ENCODE measurements at regions not wholly inside any gene's neighbourhood (a gene's known extent, or its start where the extent isn't known, plus 50 kb on each side); places are given as distances from the start of the nearest gene placed in this dataset.
A peak's percentile ranks its signal among the peaks of the same experiment; 100 is the strongest.

DNA sequence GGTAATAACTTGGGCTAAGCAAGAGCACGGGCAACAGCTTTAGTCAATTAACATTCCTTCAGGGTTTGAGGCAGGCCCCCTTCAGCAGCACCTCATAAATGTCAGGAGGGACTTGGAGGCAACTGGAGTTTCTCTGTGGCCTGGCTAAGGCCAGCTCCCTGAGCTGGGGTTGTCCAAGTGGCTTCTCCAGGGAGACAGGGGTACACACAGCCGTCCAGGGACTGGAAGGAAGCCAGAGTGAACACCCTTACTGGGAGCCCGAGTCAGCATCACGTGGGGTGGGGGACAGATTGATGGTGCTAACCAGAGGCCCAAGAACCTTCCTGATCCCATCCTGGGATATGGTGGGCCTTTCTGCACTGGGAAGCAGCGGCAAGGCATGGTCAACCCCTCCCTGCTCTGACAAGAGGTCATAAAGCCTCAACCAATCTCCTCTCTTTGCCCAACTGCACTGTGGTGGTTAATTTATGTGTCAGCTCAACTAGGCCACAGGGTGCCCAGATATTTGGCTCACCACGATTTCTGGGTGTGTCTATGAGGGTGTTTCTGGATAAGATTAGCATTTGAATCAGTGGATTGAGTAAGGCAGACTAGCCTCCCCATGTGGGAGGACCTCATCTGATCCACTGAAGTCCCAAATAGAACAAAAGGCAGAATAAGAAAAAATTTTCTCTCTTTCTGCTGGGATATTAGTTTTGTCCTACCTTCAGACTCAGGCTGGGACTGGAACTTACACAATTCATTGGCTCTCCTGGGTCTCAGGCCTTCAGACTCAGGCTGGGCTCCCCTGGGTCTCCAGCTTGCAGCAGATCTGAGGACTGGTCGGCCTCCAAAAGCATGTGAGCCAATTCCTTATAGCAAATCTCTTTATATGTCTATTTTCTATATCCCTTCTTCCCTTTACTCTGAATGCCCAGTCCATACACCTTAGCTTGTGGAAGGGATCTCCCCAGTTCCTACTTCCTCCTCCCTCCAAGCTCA, 127.2 kb upstream of the LARP1 start:
- Histone ChIP-seq H3K27ac (ENCODE audit: low read depth) (no peak overlapping the region), H3K36me3 (ENCODE audit: insufficient read depth) (no peaks in the 10 kb centered on the region), H3K4me1 (ENCODE audit: insufficient read depth) (no peaks in the 10 kb centered on the region), H3F3A (replicated peaks; ENCODE audit: low read depth) (no peaks in the 10 kb centered on the region), H3K79me2 (replicated peaks; ENCODE audit: insufficient read depth) (no peaks in the 10 kb centered on the region), H4K20me1 (replicated peaks; ENCODE audit: insufficient read depth) (no peaks in the 10 kb centered on the region), H3K4me3 (no peak overlapping the region), H3K27me3 (ENCODE audit: insufficient read depth) (no peaks in the 10 kb centered on the region), H3K9me2 (ENCODE audit: insufficient read depth) (no peaks in the 10 kb centered on the region), H2AFZ (no peak overlapping the region; the same call in 1 of the 2 replicates), H3K4me2 (no peak overlapping the region)
- DNase-seq (ENCODE audit: low spot score) = no peak
- H3K27me3 Mint-ChIP-seq (ENCODE audit: insufficient read depth, low read depth, poor library complexity) = peaks cover 8% of the 10 kb centered on the region
- H3K27ac Mint-ChIP-seq = no peak overlapping the region
- no peaks in the 10 kb centered on the region for H3K4me1 Mint-ChIP-seq
- no peaks in the 10 kb centered on the region for H3K9me3 Mint-ChIP-seq
- H3K4me3 Mint-ChIP-seq = no peak overlapping the region
- no peaks in the 10 kb centered on the region for H3K36me3 Mint-ChIP-seq (ENCODE audit: low read depth)
- no peak for ATAC-seq
- TF ChIP-seq NANOG (IDR thresholded peaks at IDR 0.05; ENCODE audit: borderline replicate concordance) = no peak
- no peak for TF ChIP-seq ZNF331 (CRISPR knock-in tag; IDR thresholded peaks at IDR 0.05; ENCODE audit: low read depth)
- no peak for TF ChIP-seq CREB1 (CRISPR knock-in tag; IDR thresholded peaks at IDR 0.05; ENCODE audit: low read depth)
- no peak for TF ChIP-seq EZH2phosphoT487 (IDR thresholded peaks at IDR 0.05; ENCODE audit: unreplicated experiment)
- no peak for TF ChIP-seq EZH2 (IDR thresholded peaks at IDR 0.05; ENCODE audit: low read depth, unreplicated experiment)

DNA sequence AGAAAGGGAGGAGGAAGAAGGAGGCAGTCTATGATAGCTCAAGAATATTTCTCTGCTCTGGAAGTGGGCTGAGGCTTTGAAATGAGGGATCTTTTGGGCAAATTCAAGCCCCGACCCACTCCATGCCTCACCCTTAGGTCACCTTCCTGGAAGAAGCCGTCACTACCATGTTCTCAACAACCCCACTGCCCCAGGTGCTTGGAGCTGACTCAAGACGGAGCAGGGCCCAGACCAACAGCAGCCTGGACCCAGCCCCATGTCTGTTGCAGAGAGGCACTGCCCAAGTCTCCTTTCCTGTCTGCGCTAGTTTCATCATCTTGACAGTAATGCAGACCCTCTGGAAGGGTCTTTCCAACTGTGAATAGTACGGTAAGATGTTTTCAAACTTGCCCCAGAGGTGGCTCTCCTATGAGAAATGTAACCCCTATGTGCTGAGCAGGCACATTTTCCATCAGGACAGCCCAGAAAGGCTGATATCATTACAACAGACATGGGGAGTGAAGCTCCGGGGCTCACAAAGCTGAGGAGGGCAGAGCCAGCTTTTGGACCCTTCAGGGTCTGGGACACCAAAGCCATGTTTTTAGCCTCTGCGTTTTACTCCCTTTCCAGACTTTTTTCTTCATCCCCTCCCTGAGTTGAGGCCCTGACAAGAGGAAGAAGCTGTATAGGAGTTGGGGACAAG, 128.2 kb upstream of the LARP1 start:
- H3K4me1 Mint-ChIP-seq = no peaks in the 10 kb centered on the region
- no peak for TF ChIP-seq EZH2 (IDR thresholded peaks at IDR 0.05; ENCODE audit: low read depth, unreplicated experiment)
- no peak for TF ChIP-seq ZNF114 (CRISPR knock-in tag; IDR thresholded peaks at IDR 0.05)
- no peak for TF ChIP-seq ZNF331 (CRISPR knock-in tag; IDR thresholded peaks at IDR 0.05; ENCODE audit: low read depth)
- no peak for TF ChIP-seq POLR2AphosphoS5 (IDR thresholded peaks at IDR 0.05; ENCODE audit: low read depth)
- TF ChIP-seq EZH2phosphoT487 (IDR thresholded peaks at IDR 0.05; ENCODE audit: unreplicated experiment) = no peak
- TF ChIP-seq, protein P1, sequence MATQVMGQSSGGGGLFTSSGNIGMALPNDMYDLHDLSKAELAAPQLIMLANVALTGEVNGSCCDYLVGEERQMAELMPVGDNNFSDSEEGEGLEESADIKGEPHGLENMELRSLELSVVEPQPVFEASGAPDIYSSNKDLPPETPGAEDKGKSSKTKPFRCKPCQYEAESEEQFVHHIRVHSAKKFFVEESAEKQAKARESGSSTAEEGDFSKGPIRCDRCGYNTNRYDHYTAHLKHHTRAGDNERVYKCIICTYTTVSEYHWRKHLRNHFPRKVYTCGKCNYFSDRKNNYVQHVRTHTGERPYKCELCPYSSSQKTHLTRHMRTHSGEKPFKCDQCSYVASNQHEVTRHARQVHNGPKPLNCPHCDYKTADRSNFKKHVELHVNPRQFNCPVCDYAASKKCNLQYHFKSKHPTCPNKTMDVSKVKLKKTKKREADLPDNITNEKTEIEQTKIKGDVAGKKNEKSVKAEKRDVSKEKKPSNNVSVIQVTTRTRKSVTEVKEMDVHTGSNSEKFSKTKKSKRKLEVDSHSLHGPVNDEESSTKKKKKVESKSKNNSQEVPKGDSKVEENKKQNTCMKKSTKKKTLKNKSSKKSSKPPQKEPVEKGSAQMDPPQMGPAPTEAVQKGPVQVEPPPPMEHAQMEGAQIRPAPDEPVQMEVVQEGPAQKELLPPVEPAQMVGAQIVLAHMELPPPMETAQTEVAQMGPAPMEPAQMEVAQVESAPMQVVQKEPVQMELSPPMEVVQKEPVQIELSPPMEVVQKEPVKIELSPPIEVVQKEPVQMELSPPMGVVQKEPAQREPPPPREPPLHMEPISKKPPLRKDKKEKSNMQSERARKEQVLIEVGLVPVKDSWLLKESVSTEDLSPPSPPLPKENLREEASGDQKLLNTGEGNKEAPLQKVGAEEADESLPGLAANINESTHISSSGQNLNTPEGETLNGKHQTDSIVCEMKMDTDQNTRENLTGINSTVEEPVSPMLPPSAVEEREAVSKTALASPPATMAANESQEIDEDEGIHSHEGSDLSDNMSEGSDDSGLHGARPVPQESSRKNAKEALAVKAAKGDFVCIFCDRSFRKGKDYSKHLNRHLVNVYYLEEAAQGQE (IDR thresholded peaks at IDR 0.05; ENCODE audit: unreplicated experiment) = no peak
- TF ChIP-seq, protein P2, sequence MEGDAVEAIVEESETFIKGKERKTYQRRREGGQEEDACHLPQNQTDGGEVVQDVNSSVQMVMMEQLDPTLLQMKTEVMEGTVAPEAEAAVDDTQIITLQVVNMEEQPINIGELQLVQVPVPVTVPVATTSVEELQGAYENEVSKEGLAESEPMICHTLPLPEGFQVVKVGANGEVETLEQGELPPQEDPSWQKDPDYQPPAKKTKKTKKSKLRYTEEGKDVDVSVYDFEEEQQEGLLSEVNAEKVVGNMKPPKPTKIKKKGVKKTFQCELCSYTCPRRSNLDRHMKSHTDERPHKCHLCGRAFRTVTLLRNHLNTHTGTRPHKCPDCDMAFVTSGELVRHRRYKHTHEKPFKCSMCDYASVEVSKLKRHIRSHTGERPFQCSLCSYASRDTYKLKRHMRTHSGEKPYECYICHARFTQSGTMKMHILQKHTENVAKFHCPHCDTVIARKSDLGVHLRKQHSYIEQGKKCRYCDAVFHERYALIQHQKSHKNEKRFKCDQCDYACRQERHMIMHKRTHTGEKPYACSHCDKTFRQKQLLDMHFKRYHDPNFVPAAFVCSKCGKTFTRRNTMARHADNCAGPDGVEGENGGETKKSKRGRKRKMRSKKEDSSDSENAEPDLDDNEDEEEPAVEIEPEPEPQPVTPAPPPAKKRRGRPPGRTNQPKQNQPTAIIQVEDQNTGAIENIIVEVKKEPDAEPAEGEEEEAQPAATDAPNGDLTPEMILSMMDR (conservative IDR thresholded peaks at IDR 0.05; ENCODE audit: low read depth in 2 of 2) = no peak

More for the DNA sequence above, 128.2 kb upstream of the LARP1 start:
- Histone ChIP-seq H3K27me3 (ENCODE audit: insufficient read depth) (no peaks in the 10 kb centered on the region), H3K4me3 (no peak overlapping the region), H3K36me3 (ENCODE audit: insufficient read depth) (no peaks in the 10 kb centered on the region), H3K9me2 (ENCODE audit: insufficient read depth) (no peaks in the 10 kb centered on the region), H2AFZ (peak overlapping the region; percentile 23; the same call in 1 of the 2 replicates), H3K4me1 (ENCODE audit: insufficient read depth) (no peaks in the 10 kb centered on the region), H3K4me2 (no peak overlapping the region), H3K79me2 (replicated peaks; ENCODE audit: insufficient read depth) (no peaks in the 10 kb centered on the region), H3K27ac (ENCODE audit: low read depth) (no peak overlapping the region), H3F3A (replicated peaks; ENCODE audit: low read depth) (no peaks in the 10 kb centered on the region), H4K20me1 (replicated peaks; ENCODE audit: insufficient read depth) (no peaks in the 10 kb centered on the region)
- DNase-seq (ENCODE audit: low spot score) = no peak
- H3K27ac Mint-ChIP-seq = no peak overlapping the region
- no peak overlapping the region for H3K4me3 Mint-ChIP-seq
- no peak for ATAC-seq
- no peaks in the 10 kb centered on the region for H3K9me3 Mint-ChIP-seq
- H3K27me3 Mint-ChIP-seq (ENCODE audit: insufficient read depth, low read depth, poor library complexity) = peaks cover 8% of the 10 kb centered on the region
- no peaks in the 10 kb centered on the region for H3K36me3 Mint-ChIP-seq (ENCODE audit: low read depth)
